GM12878 (cell line): ENCODE measurements at regions not wholly inside any gene's neighbourhood (a gene's known extent, or its start where the extent isn't known, plus 50 kb on each side); places are given as distances from the start of the nearest gene placed in this dataset.

Experiments
- ATAC-seq: fragments of 200-7000 bp; cut with Tn5 transposase; 3 replicates; pipeline ENCODE4 v1.9.1; 2020; ENCODE audit warnings: mild to moderate bottlenecking, moderate library complexity
- BruUV-seq: library from RNA; stranded (reverse); fragments of 400-500 nt; replicated peaks from 2 replicates; lab custom pipeline; 2021; lab: Mats Ljungman, UMichigan
- CTCF ChIA-PET: fragments of 300-600 bp; sonication (Branson Sonifier 250); formaldehyde crosslinking; extraction: SDS; loops from one replicate; lab custom pipeline; 2021; ENCODE audit warnings: inconsistent platforms; lab: Yijun Ruan, JAX
- POLR2A ChIA-PET: fragments of 350-600 bp; formaldehyde crosslinking; extraction: SDS; loops from one replicate; lab custom pipeline; 2021; ENCODE audit warnings: inconsistent platforms; lab: Charles Lee
- RAD21 ChIA-PET: fragments of 300-600 bp; sonication (Branson Sonifier 250); formaldehyde crosslinking; loops from one replicate; lab custom pipeline; 2023; ENCODE audit warnings: antibody characterized with exemption; ENCODE audit not compliant: unreplicated experiment; lab: Charles Lee
- SMC1A ChIA-PET: fragments of 300-600 bp; sonication (Branson Sonifier 250); formaldehyde crosslinking; loops from one replicate; lab custom pipeline; 2023; ENCODE audit not compliant: unreplicated experiment, uncharacterized antibody; lab: Charles Lee
- DNase-seq: peaks from one replicate; pipeline ENCODE4 v3.0.0-alpha.2; 2011; ENCODE audit warnings: low read depth, low spot score
- FAIRE-seq: peaks from 3 replicates; lab custom pipeline; 2011; peaks lifted over from hg19 to GRCh38; lab: Jason Lieb, UNC
- H2AFZ ChIP-seq: 2 replicates; pipeline ENCODE4 v1.6.0; 2011; ENCODE audit warnings: low read depth, low read length, control low read depth; ENCODE audit not compliant: control insufficient read depth
- H3K27ac ChIP-seq: 2 replicates; pipeline ENCODE4 v1.5.1; 2011; ENCODE audit warnings: control low read depth; ENCODE audit not compliant: control insufficient read depth, insufficient read depth
- H3K27me3 ChIP-seq, 2 experiments: replicated peaks in 1 of 2; 2 replicates each; pipeline versions ENCODE4 v1.6.0 to v1.6.1; 2011; ENCODE audit warnings: low read length in 1 of 2; ENCODE audit not compliant: control insufficient read depth in 2 of 2, insufficient read depth in 2 of 2
- H3K36me3 ChIP-seq, 2 experiments: 2 replicates each; pipeline ENCODE4 v1.5.1; 2011; ENCODE audit warnings: low read length in 1 of 2; ENCODE audit not compliant: control insufficient read depth in 2 of 2, insufficient read depth in 2 of 2
- H3K4me1 ChIP-seq: 2 replicates; pipeline ENCODE4 v1.6.1; 2011; ENCODE audit warnings: mild to moderate bottlenecking, low read length, moderate library complexity, mixed read lengths; ENCODE audit not compliant: control insufficient read depth, insufficient read depth
- H3K4me2 ChIP-seq: 2 replicates; pipeline ENCODE4 v1.6.0; 2011; ENCODE audit warnings: control low read depth; ENCODE audit not compliant: control insufficient read depth, insufficient read depth
- H3K4me3 ChIP-seq: fragments of 200-600 bp; sonication (generic); 2 replicates; pipeline ENCODE4 v1.5.1; 2016
- H3K79me2 ChIP-seq: 2 replicates; pipeline ENCODE4 v1.6.0; 2011; ENCODE audit warnings: low read length; ENCODE audit not compliant: control insufficient read depth, insufficient read depth
- H3K9ac ChIP-seq: 2 replicates; pipeline ENCODE4 v1.8.0; 2011; ENCODE audit warnings: low read length, control low read depth, mixed read lengths; ENCODE audit not compliant: control insufficient read depth, insufficient read depth
- H3K9me3 ChIP-seq: replicated peaks from 3 replicates; pipeline ENCODE4 v1.5.1; 2011; ENCODE audit warnings: mild to moderate bottlenecking, low read length; ENCODE audit not compliant: control insufficient read depth, insufficient read depth
- H4K20me1 ChIP-seq: 2 replicates; pipeline ENCODE4 v1.6.0; 2011; ENCODE audit not compliant: control insufficient read depth, insufficient read depth
- CREB1 ChIP-seq: IDR thresholded peaks from 2 replicates; pipeline ENCODE4 v1.6.1; 2012; ENCODE audit warnings: low read depth, mild to moderate bottlenecking, inconsistent platforms
- USF1 ChIP-seq: IDR thresholded peaks from 2 replicates; pipeline ENCODE4 v1.6.1; 2011; ENCODE audit warnings: borderline replicate concordance, low read depth, mild to moderate bottlenecking, moderate library complexity, mixed read lengths, low read length; ENCODE audit not compliant: insufficient read depth; ENCODE audit errors: extremely low read length
- WGBS: methylation state at CpG from one replicate; pipeline ENCODE4 v1.1.6; 2016; ENCODE audit warnings: low lambda C conversion rate; ENCODE audit not compliant: insufficient replicate concordance, insufficient coverage; ENCODE audit errors: missing lambda C conversion rate; 5-methylcytosine and 5-hydroxymethylcytosine counted together
- in situ Hi-C: fragments of 300-500 bp; cut with MboI; formaldehyde crosslinking; loops from 9 replicates; pipeline ENCODE4 v1.14.3; 2018; ENCODE audit warnings: mixed read lengths
- intact Hi-C: fragments of 100-400 bp; cut with micrococcal nuclease; formaldehyde crosslinking; loops from one replicate; pipeline ENCODE4 v1.14.2; 2022; ENCODE audit not compliant: unreplicated experiment
- TF ChIP-seq, protein P1 (sequence below): fragments of 450-650 bp; IDR thresholded peaks from 2 replicates; pipeline ENCODE4 v1.6.1; 2017; ENCODE audit warnings: mild to moderate bottlenecking, moderate library complexity

DNA sequence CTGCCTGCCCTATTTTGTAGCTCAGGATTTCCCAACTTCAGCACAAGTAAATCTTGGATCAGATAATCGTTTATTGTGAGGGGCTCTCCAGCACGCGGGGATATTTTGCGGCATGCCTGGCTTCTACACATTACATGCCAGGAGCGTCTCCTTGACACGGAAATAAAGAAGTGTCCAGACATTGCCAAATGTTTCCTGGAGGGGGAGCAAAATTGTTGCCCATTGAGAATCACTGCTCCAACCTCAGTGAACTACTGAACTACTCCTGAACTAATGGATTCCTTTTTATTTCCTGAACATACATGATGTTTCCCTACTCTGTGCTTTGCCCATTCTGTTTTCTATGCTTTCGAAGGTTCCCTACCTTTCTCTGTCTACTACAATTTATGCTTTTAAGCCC lies 1359.1 kb upstream of the ADGRL2 start:
- WGBS = 50% methylated on average over 7 of the region's 7 CpGs
- SMC1A ChIA-PET = no interaction called here
- Histone ChIP-seq H3K27me3 (no peaks in the 10 kb centered on the region), H2AFZ (no peak overlapping the region), H3K9ac (no peak overlapping the region), H3K4me2 (no peak overlapping the region), H3K4me1 (no peaks in the 10 kb centered on the region), H3K9me3 (no peaks in the 10 kb centered on the region), H3K36me3 (no peaks in the 10 kb centered on the region), H3K4me3 (no peak overlapping the region), H3K79me2 (no peaks in the 10 kb centered on the region), H4K20me1 (no peaks in the 10 kb centered on the region), H3K27ac (no peak overlapping the region)
- CTCF ChIA-PET = no interaction called here
- RAD21 ChIA-PET = no interaction called here
- no peak for TF ChIP-seq USF1
- TF ChIP-seq CREB1 = no peak
- TF ChIP-seq, protein P1, sequence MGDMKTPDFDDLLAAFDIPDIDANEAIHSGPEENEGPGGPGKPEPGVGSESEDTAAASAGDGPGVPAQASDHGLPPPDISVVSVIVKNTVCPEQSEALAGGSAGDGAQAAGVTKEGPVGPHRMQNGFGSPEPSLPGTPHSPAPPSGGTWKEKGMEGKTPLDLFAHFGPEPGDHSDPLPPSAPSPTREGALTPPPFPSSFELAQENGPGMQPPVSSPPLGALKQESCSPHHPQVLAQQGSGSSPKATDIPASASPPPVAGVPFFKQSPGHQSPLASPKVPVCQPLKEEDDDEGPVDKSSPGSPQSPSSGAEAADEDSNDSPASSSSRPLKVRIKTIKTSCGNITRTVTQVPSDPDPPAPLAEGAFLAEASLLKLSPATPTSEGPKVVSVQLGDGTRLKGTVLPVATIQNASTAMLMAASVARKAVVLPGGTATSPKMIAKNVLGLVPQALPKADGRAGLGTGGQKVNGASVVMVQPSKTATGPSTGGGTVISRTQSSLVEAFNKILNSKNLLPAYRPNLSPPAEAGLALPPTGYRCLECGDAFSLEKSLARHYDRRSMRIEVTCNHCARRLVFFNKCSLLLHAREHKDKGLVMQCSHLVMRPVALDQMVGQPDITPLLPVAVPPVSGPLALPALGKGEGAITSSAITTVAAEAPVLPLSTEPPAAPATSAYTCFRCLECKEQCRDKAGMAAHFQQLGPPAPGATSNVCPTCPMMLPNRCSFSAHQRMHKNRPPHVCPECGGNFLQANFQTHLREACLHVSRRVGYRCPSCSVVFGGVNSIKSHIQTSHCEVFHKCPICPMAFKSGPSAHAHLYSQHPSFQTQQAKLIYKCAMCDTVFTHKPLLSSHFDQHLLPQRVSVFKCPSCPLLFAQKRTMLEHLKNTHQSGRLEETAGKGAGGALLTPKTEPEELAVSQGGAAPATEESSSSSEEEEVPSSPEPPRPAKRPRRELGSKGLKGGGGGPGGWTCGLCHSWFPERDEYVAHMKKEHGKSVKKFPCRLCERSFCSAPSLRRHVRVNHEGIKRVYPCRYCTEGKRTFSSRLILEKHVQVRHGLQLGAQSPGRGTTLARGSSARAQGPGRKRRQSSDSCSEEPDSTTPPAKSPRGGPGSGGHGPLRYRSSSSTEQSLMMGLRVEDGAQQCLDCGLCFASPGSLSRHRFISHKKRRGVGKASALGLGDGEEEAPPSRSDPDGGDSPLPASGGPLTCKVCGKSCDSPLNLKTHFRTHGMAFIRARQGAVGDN = no peak
- intact Hi-C loops (no loop called here), in situ Hi-C loops (no loop called here)
- ATAC-seq = 0 out of 3 replicates have a peak, but pooled peaks have one; percentile 27
- no peak for FAIRE-seq
- no TSS peak for BruUV-seq
- POLR2A ChIA-PET = no interaction called here
- DNase-seq = no peak
